Breast epithelium (tissue), 3 donors: ENCODE measurements at regions not wholly inside any gene's neighbourhood (a gene's known extent, or its start where the extent isn't known, plus 50 kb on each side); places are given as distances from the start of the nearest gene placed in this dataset.

Experiments
- POLR2A ChIP-seq: fragments of 450-650 bp; IDR thresholded peaks from one replicate; pipeline ENCODE4 v1.6.1; 2016; ENCODE audit warnings: antibody characterized with exemption, mild to moderate bottlenecking, moderate library complexity
- TF ChIP-seq, protein P1 (sequence below), 3 donors: fragments of 450-650 bp; IDR thresholded peaks; one replicate each; pipeline ENCODE4 v1.5.1; 2016 to 2017; ENCODE audit warnings: antibody characterized with exemption in 3 of 3, mild to moderate bottlenecking in 3 of 3, moderate library complexity in 3 of 3

DNA sequence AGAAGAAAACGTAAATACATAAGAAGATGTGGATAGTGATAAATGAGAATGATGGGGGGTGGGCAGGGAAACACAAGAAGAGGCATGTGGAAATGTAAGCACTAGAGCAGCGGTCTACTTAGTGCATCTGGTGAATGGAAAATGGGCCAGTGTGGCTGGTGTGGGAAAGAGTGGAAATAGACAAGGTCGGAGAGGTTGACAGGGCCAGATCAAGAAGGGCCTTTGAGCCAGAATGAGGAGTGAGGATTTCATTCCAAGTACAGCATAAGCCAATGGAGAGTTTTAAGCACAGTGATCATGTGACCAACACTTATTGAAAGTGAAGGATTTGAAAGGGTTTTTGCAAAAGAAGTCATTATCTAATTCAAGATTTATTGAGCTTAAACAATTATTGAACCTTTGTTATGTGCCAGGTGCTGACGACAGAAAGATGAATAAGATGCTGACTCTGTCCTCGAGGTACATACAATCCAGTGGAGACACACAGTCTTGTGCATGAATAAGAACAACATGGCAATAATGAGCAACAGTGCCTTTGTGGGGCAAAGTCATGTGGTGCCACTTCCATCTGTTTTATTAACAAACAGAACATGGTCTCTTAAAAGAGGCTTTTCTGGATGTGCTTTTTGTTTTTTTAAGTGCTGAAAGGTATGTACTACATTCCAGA, 124.1 kb downstream of the MFSD1 start:
- TF ChIP-seq POLR2A: no peak
- TF ChIP-seq, protein P1, sequence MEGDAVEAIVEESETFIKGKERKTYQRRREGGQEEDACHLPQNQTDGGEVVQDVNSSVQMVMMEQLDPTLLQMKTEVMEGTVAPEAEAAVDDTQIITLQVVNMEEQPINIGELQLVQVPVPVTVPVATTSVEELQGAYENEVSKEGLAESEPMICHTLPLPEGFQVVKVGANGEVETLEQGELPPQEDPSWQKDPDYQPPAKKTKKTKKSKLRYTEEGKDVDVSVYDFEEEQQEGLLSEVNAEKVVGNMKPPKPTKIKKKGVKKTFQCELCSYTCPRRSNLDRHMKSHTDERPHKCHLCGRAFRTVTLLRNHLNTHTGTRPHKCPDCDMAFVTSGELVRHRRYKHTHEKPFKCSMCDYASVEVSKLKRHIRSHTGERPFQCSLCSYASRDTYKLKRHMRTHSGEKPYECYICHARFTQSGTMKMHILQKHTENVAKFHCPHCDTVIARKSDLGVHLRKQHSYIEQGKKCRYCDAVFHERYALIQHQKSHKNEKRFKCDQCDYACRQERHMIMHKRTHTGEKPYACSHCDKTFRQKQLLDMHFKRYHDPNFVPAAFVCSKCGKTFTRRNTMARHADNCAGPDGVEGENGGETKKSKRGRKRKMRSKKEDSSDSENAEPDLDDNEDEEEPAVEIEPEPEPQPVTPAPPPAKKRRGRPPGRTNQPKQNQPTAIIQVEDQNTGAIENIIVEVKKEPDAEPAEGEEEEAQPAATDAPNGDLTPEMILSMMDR (IDR thresholded peaks at IDR 0.05): no peak
